GM10266 (cell line): ENCODE measurements at regions not wholly inside any gene's neighbourhood (a gene's known extent, or its start where the extent isn't known, plus 50 kb on each side); places are given as distances from the start of the nearest gene placed in this dataset.

Experiments used
- DNase-seq: peaks from one replicate; pipeline ENCODE4 v3.0.0; 2012; ENCODE audit errors: extremely low spot score
- CTCF ChIP-seq: IDR thresholded peaks from 2 replicates; pipeline ENCODE4 v1.5.1; 2012; ENCODE audit warnings: mild to moderate bottlenecking, low read depth; ENCODE audit not compliant: control insufficient read depth, insufficient read depth; ENCODE audit errors: missing control alignments

GRCh38 chr2:235157746-235158482 lies 206.1 kb downstream of the SH3BP4 start:
- no peak for TF ChIP-seq CTCF
- DNase-seq = no peak

- no peak for DNase-seq
- no peak for TF ChIP-seq CTCF
Measured at GRCh38 chr2:235160281-235160810, 208.5 kb downstream of the SH3BP4 start.

- no peak for TF ChIP-seq CTCF
- no peak for DNase-seq
Measured at GRCh38 chr2:235161565-235161964, 209.7 kb downstream of the SH3BP4 start.

- no peak for TF ChIP-seq CTCF
- DNase-seq = no peak
Measured at GRCh38 chr2:235162082-235162836, 210.4 kb downstream of the SH3BP4 start.

GRCh38 chr2:235162837-235163197 lies 211.0 kb downstream of the SH3BP4 start:
- TF ChIP-seq CTCF = no peak
- no peak for DNase-seq

- no peak for TF ChIP-seq CTCF
- no peak for DNase-seq
Measured at GRCh38 chr2:235165136-235165535, 213.3 kb downstream of the SH3BP4 start.

GRCh38 chr2:235165631-235166030 lies 213.8 kb downstream of the SH3BP4 start:
- no peak for DNase-seq
- no peak for TF ChIP-seq CTCF
